ENCODE measurements at regions not wholly inside any gene's neighbourhood (a gene's known extent, or its start where the extent isn't known, plus 50 kb on each side); places are given as distances from the start of the nearest gene placed in this dataset.

DNA sequence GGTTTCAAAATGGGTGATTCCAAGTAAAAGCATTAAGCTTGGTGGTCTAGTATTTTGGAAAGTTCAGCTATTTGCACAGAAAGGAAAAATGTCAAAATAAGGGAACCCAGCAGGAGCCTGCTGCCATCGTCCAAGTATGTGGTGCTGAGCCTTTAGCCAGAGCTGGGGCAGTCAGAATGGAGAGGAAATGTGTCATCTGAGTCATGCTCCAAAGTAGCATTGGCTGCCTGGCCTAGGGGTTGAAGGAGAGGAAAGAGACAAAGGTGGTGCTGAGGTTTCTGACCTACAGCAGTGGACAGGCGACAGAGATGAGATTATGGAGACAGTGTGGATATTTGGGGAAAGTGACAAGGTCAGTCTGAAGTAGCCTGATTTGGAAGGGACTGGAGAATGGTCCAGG, 103.9 kb downstream of the PLCE1 start:
- ChIA-PET CTCF (ENCODE audit: unreplicated experiment) (no interaction called here), POLR2A (interaction anchor here (0.6 kb wide), 1 partner anchor 32 kb away, joined by 3 read pairs; no protein-coding TSS in a partner anchor)
- Histone ChIP-seq H4K20me1 (ENCODE audit: insufficient read depth, low read length) (no peaks in the 10 kb centered on the region), H2AFZ (ENCODE audit: low read length) (no peak overlapping the region), H3K79me2 (ENCODE audit: insufficient read depth, low read depth, low read length) (no peaks in the 10 kb centered on the region), H3K9me3 (ENCODE audit: low read length) (no peaks in the 10 kb centered on the region), H3K4me2 (ENCODE audit: low read length) (no peak overlapping the region), H3K9me2 (ENCODE audit: insufficient read depth, low read length) (no peaks in the 10 kb centered on the region), H3K4me1 (ENCODE audit: insufficient read depth, low read length, poor library complexity, severe bottlenecking) (no peaks in the 10 kb centered on the region), H3K4me3 (ENCODE audit: low read depth, low read length, poor library complexity, severe bottlenecking) (no peak overlapping the region), H3K36me3 (ENCODE audit: insufficient read depth, low read length) (no peaks in the 10 kb centered on the region), H3K27ac (ENCODE audit: low read depth, low read length, poor library complexity, severe bottlenecking) (no peak overlapping the region)
- no TSS peak for BruUV-seq (replicated peaks)
- intact Hi-C loops (cut with micrococcal nuclease; ENCODE audit: unreplicated experiment) = no loop called here
- no peak for DNase-seq (ENCODE audit: low spot score)
- TF ChIP-seq, protein P1, sequence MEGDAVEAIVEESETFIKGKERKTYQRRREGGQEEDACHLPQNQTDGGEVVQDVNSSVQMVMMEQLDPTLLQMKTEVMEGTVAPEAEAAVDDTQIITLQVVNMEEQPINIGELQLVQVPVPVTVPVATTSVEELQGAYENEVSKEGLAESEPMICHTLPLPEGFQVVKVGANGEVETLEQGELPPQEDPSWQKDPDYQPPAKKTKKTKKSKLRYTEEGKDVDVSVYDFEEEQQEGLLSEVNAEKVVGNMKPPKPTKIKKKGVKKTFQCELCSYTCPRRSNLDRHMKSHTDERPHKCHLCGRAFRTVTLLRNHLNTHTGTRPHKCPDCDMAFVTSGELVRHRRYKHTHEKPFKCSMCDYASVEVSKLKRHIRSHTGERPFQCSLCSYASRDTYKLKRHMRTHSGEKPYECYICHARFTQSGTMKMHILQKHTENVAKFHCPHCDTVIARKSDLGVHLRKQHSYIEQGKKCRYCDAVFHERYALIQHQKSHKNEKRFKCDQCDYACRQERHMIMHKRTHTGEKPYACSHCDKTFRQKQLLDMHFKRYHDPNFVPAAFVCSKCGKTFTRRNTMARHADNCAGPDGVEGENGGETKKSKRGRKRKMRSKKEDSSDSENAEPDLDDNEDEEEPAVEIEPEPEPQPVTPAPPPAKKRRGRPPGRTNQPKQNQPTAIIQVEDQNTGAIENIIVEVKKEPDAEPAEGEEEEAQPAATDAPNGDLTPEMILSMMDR (conservative IDR thresholded peaks at IDR 0.05; ENCODE audit: low read length) = no peak
- no peak for TF ChIP-seq EZH2phosphoT487 (IDR thresholded peaks at IDR 0.05; ENCODE audit: borderline replicate concordance, low read depth, low read length)

- TF ChIP-seq, protein P1 (conservative IDR thresholded peaks at IDR 0.05; ENCODE audit: low read length) = no peak
- no peak for TF ChIP-seq EZH2phosphoT487 (IDR thresholded peaks at IDR 0.05; ENCODE audit: borderline replicate concordance, low read depth, low read length)
- Histone ChIP-seq H3K4me1 (ENCODE audit: insufficient read depth, low read length, poor library complexity, severe bottlenecking) (no peaks in the 10 kb centered on the region), H3K4me2 (ENCODE audit: low read length) (no peak overlapping the region), H2AFZ (ENCODE audit: low read length) (no peak overlapping the region), H3K4me3 (ENCODE audit: low read depth, low read length, poor library complexity, severe bottlenecking) (no peak overlapping the region), H3K9me2 (ENCODE audit: insufficient read depth, low read length) (no peaks in the 10 kb centered on the region), H4K20me1 (ENCODE audit: insufficient read depth, low read length) (no peaks in the 10 kb centered on the region), H3K27ac (ENCODE audit: low read depth, low read length, poor library complexity, severe bottlenecking) (no peak overlapping the region), H3K36me3 (ENCODE audit: insufficient read depth, low read length) (no peaks in the 10 kb centered on the region), H3K79me2 (ENCODE audit: insufficient read depth, low read depth, low read length) (no peaks in the 10 kb centered on the region), H3K9me3 (ENCODE audit: low read length) (no peaks in the 10 kb centered on the region)
- no TSS peak for BruUV-seq (replicated peaks)
- ChIA-PET POLR2A (no interaction called here), CTCF (ENCODE audit: unreplicated experiment) (no interaction called here)
- intact Hi-C loops (cut with micrococcal nuclease; ENCODE audit: unreplicated experiment) = no loop called here
- no peak for DNase-seq (ENCODE audit: low spot score)
Observed at GRCh38 chr10:94098896-94099295, 105.2 kb downstream of the PLCE1 start.

DNA sequence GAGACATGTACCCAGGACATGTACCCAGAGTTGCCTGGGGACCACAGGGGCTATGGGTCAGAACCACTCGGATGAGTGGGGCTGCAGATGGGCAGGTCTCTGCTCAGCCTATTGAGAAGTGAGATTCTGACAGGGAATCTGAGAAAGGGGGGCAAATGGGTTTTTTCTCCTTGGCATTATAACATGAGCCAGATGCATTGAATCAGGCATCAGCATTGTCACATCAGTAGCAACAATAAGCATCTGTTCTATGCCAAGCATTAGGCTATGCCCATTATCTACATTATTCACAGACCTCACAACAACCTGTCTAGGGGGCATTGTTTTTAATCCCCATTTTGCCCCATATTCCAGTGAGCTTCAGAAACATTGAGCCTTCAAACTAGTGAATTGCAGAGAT, 108.2 kb downstream of the PLCE1 start:
- POLR2A ChIA-PET = interaction anchor here (0.6 kb wide), 1 partner anchor 178 kb away, joined by 4 read pairs; no protein-coding TSS in a partner anchor
- H2AFZ ChIP-seq (ENCODE audit: low read length) = no peak overlapping the region
- CTCF ChIA-PET (ENCODE audit: unreplicated experiment) = no interaction called here
- H3K4me2 ChIP-seq (ENCODE audit: low read length) = no peak overlapping the region
- no peaks in the 10 kb centered on the region for H3K4me1 ChIP-seq (ENCODE audit: insufficient read depth, low read length, poor library complexity, severe bottlenecking)
- BruUV-seq (replicated peaks) = no TSS peak
- intact Hi-C loops (cut with micrococcal nuclease; ENCODE audit: unreplicated experiment) = no loop called here
- no peaks in the 10 kb centered on the region for H3K9me3 ChIP-seq (ENCODE audit: low read length)
- H3K4me3 ChIP-seq (ENCODE audit: low read depth, low read length, poor library complexity, severe bottlenecking) = no peak overlapping the region
- no peak for TF ChIP-seq EZH2phosphoT487 (IDR thresholded peaks at IDR 0.05; ENCODE audit: borderline replicate concordance, low read depth, low read length)
- TF ChIP-seq, protein P1 (conservative IDR thresholded peaks at IDR 0.05; ENCODE audit: low read length) = no peak
- DNase-seq (ENCODE audit: low spot score) = no peak
- no peaks in the 10 kb centered on the region for H4K20me1 ChIP-seq (ENCODE audit: insufficient read depth, low read length)
- H3K36me3 ChIP-seq (ENCODE audit: insufficient read depth, low read length) = no peaks in the 10 kb centered on the region
- H3K9me2 ChIP-seq (ENCODE audit: insufficient read depth, low read length) = no peaks in the 10 kb centered on the region
- no peaks in the 10 kb centered on the region for H3K79me2 ChIP-seq (ENCODE audit: insufficient read depth, low read depth, low read length)
- H3K27ac ChIP-seq (ENCODE audit: low read depth, low read length, poor library complexity, severe bottlenecking) = no peak overlapping the region
